HG03342 (cell line): ENCODE measurements at regions not wholly inside any gene's neighbourhood (a gene's known extent, or its start where the extent isn't known, plus 50 kb on each side); places are given as distances from the start of the nearest gene placed in this dataset.
"Not testable (repeated sequence)": the region's sequence is repeated elsewhere in the genome, so short reads cannot be mapped to it uniquely, and the experiment has no call there.

Source experiments
- ATAC-seq: cut with Tn5 transposase; IDR thresholded peaks from one replicate; pipeline ENCODE4 v1.9.1; 2021; ENCODE audit warnings: mild to moderate bottlenecking, moderate library complexity; ENCODE audit not compliant: unreplicated experiment

- no peak for ATAC-seq
Measured at GRCh38 chr1:116291024-116291423, 82.0 kb upstream of the ATP1A1 start.

GRCh38 chr1:116292929-116293725, 79.9 kb upstream of the ATP1A1 start:
- ATAC-seq = no peak

- no peak for ATAC-seq
Measured at GRCh38 chr1:116297495-116298212, 75.4 kb upstream of the ATP1A1 start.

GRCh38 chr1:116298213-116298579, 74.8 kb upstream of the ATP1A1 start:
- not testable (repeated sequence) for ATAC-seq

- ATAC-seq = no peak
Measured at GRCh38 chr1:116298746-116299145, 74.3 kb upstream of the ATP1A1 start.

GRCh38 chr1:116299248-116299647, 73.8 kb upstream of the ATP1A1 start:
- ATAC-seq = no peak

GRCh38 chr1:116302281-116302680, 70.8 kb upstream of the ATP1A1 start:
- ATAC-seq = no peak

GRCh38 chr1:116306102-116306501, 66.9 kb upstream of the ATP1A1 start:
- ATAC-seq = no peak

GRCh38 chr1:116306840-116307442, 66.1 kb upstream of the ATP1A1 start:
- no peak for ATAC-seq

GRCh38 chr1:116308276-116308675, 64.8 kb upstream of the ATP1A1 start:
- ATAC-seq = no peak

GRCh38 chr1:116309090-116309870, 63.8 kb upstream of the ATP1A1 start:
- ATAC-seq = no peak

GRCh38 chr1:116310180-116310579, 62.9 kb upstream of the ATP1A1 start:
- no peak for ATAC-seq

GRCh38 chr1:116311193-116311592, 61.9 kb upstream of the ATP1A1 start:
- ATAC-seq = no peak

- no peak for ATAC-seq
Measured at GRCh38 chr1:116311756-116312680, 61.0 kb upstream of the ATP1A1 start.

GRCh38 chr1:116312681-116313069, 60.4 kb upstream of the ATP1A1 start:
- ATAC-seq = no peak

- no peak for ATAC-seq
Measured at GRCh38 chr1:116313776-116314175, 59.3 kb upstream of the ATP1A1 start.

- no peak for ATAC-seq
Measured at GRCh38 chr1:116314305-116314919, 58.6 kb upstream of the ATP1A1 start.

- ATAC-seq = no peak
Measured at GRCh38 chr1:116316373-116316772, 56.7 kb upstream of the ATP1A1 start.

- ATAC-seq = no peak
Measured at GRCh38 chr1:116318897-116319296, 54.1 kb upstream of the ATP1A1 start.

GRCh38 chr1:116320874-116321273, 52.2 kb upstream of the ATP1A1 start:
- ATAC-seq = no peak
